Tibial nerve (tissue), 4 donors: ENCODE measurements at regions not wholly inside any gene's neighbourhood (a gene's known extent, or its start where the extent isn't known, plus 50 kb on each side); places are given as distances from the start of the nearest gene placed in this dataset.

Source experiments
- CTCF ChIP-seq, 5 experiments: fragments of 200-600 bp in 3 of 5; fragments of 450-650 bp in 2 of 5; sonication (generic) in 3 of 5; IDR thresholded peaks; one replicate each; pipeline ENCODE4 v1.5.1; 2016 to 2019; ENCODE audit warnings: antibody characterized with exemption in 5 of 5, mild to moderate bottlenecking in 3 of 5, moderate library complexity in 2 of 5
- EP300 ChIP-seq, 2 donors: sonication (generic); formaldehyde crosslinking; IDR thresholded peaks; one replicate each; pipeline ENCODE4 v1.6.1; 2017; ENCODE audit warnings: antibody characterized with exemption in 2 of 2, mild to moderate bottlenecking in 1 of 2
- POLR2A ChIP-seq, 2 donors: fragments of 450-650 bp; IDR thresholded peaks; one replicate each; pipeline ENCODE4 v1.6.1; 2017; ENCODE audit warnings: antibody characterized with exemption in 2 of 2, mild to moderate bottlenecking in 2 of 2, moderate library complexity in 2 of 2

- TF ChIP-seq CTCF (IDR thresholded peaks at IDR 0.05) (no peak), POLR2A (IDR thresholded peaks at IDR 0.05) (no peak), EP300 (IDR thresholded peaks at IDR 0.05) (peak in 1 of 2 donors; percentile 11)
Observed at GRCh38 chr1:13945856-13946255, 245.9 kb downstream of the PRDM2 start.
